Mesothelial cell of epicardium (in vitro differentiated cells): ENCODE measurements at regions not wholly inside any gene's neighbourhood (a gene's known extent, or its start where the extent isn't known, plus 50 kb on each side); places are given as distances from the start of the nearest gene placed in this dataset.

Source experiments
- DNase-seq, 2 experiments: peaks; one replicate each; pipeline ENCODE4 v3.0.0; 2021; ENCODE audit warnings: low spot score in 2 of 2; ENCODE audit not compliant: unreplicated experiment in 2 of 2
- H3K27ac Mint-ChIP-seq: 2 replicates; pipeline ENCODE4 v1.8.0; 2021; ENCODE audit warnings: mixed read lengths
- H3K27me3 Mint-ChIP-seq: 2 replicates; pipeline ENCODE4 v1.8.0; 2021; ENCODE audit warnings: low read depth, mixed read lengths
- H3K36me3 Mint-ChIP-seq: 2 replicates; pipeline ENCODE4 v1.8.0; 2021; ENCODE audit warnings: mixed read lengths
- H3K4me1 Mint-ChIP-seq: 2 replicates; pipeline ENCODE4 v1.8.0; 2021; ENCODE audit warnings: mixed read lengths
- H3K4me3 Mint-ChIP-seq: 2 replicates; pipeline ENCODE4 v1.8.0; 2021; ENCODE audit warnings: mild to moderate bottlenecking, moderate library complexity, mixed read lengths
- H3K9me3 Mint-ChIP-seq: 2 replicates; pipeline ENCODE4 v1.8.0; 2021; ENCODE audit warnings: mixed read lengths
- CTCF ChIP-seq: fragments of 200-600 bp; sonication (generic); IDR thresholded peaks from one replicate; pipeline ENCODE4 v1.5.0; 2021; ENCODE audit warnings: antibody characterized with exemption; ENCODE audit not compliant: unreplicated experiment

GRCh38 chr13:37442996-37443395 lies 155.6 kb downstream of the POSTN start:
- H3K27me3 Mint-ChIP-seq: no peaks in the 10 kb centered on the region

DNA sequence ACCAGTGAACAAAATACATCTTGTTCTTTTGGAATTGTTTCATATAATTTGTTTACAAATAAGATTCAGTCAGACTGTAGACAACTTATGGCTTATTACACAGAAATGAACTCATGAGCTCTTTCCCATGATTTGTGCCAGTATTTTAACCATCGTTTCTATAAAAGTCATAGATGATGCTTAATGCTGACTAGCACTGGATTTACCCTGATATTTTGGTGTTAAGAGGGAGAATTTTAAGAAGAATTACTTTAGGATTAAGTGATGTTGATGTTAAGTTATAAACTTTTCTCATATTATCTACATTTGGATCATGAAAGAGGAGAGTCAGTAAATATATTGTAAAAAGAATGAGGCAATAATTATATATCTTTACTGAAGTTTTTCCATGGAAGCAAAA lies 162.7 kb downstream of the POSTN start:
- Mint-ChIP-seq H3K9me3 (peaks cover 25% of the 10 kb centered on the region), H3K36me3 (no peaks in the 10 kb centered on the region), H3K4me1 (peaks cover 3% of the 10 kb centered on the region), H3K4me3 (no peak overlapping the region), H3K27ac (no peak overlapping the region), H3K27me3 (no peaks in the 10 kb centered on the region)
- TF ChIP-seq CTCF: no peak
- no peak for DNase-seq

More at GRCh38 chr13:37442996-37443395, 155.6 kb downstream of the POSTN start:
- Mint-ChIP-seq H3K27ac (no peak overlapping the region), H3K9me3 (peaks cover 17% of the 10 kb centered on the region), H3K4me1 (no peaks in the 10 kb centered on the region), H3K36me3 (no peaks in the 10 kb centered on the region), H3K4me3 (no peak overlapping the region)
- TF ChIP-seq CTCF: no peak
- DNase-seq: no peak

DNA sequence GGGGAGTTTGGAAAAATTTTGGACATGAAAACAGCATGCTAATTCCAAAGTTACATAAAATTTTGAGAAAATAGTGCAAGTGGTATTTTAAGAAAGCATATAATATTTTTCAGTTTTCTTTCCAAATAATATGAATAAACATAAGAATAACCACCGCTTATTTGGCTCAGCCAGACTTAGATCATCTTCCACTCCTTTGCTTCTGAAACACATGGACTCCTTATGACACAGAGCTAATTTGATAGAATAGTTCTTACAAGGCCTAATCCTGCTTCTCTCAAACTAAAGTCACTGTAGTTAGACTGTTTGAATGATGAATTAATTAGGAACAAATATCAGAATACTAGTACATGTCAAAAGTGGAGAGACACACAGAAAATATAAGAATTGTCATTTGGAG lies 165.5 kb downstream of the POSTN start:
- no peak overlapping the region for H3K27ac Mint-ChIP-seq
- H3K4me3 Mint-ChIP-seq: no peak overlapping the region
- H3K36me3 Mint-ChIP-seq: no peaks in the 10 kb centered on the region
- peaks cover 3% of the 10 kb centered on the region for H3K4me1 Mint-ChIP-seq
- H3K27me3 Mint-ChIP-seq: no peaks in the 10 kb centered on the region
- H3K9me3 Mint-ChIP-seq: peaks cover 24% of the 10 kb centered on the region
- no peak for DNase-seq
- TF ChIP-seq CTCF: no peak

DNA sequence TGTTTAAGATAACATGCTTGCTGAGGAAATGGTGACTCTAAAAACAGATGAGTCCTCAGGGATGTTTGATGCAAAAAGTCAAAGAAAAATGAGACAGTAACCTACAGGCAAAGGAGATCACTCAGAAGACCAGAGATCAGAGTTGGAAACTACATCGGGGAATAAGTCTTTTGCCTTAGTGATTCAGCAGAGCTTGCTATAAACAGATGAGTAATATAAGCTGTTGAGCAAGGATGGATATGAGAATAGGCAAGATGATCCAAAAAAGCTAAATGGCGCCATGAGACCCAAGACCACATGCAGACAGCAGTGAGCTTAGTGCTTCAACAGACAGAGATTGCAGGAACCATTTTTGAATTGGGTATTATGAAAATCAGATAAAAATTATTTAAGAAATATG lies 168.6 kb downstream of the POSTN start:
- TF ChIP-seq CTCF: no peak
- H3K27ac Mint-ChIP-seq: no peak overlapping the region
- H3K9me3 Mint-ChIP-seq: peaks cover 21% of the 10 kb centered on the region
- H3K36me3 Mint-ChIP-seq: no peaks in the 10 kb centered on the region
- H3K4me3 Mint-ChIP-seq: no peak overlapping the region
- no peaks in the 10 kb centered on the region for H3K4me1 Mint-ChIP-seq
- H3K27me3 Mint-ChIP-seq: no peaks in the 10 kb centered on the region
- DNase-seq: no peak

DNA sequence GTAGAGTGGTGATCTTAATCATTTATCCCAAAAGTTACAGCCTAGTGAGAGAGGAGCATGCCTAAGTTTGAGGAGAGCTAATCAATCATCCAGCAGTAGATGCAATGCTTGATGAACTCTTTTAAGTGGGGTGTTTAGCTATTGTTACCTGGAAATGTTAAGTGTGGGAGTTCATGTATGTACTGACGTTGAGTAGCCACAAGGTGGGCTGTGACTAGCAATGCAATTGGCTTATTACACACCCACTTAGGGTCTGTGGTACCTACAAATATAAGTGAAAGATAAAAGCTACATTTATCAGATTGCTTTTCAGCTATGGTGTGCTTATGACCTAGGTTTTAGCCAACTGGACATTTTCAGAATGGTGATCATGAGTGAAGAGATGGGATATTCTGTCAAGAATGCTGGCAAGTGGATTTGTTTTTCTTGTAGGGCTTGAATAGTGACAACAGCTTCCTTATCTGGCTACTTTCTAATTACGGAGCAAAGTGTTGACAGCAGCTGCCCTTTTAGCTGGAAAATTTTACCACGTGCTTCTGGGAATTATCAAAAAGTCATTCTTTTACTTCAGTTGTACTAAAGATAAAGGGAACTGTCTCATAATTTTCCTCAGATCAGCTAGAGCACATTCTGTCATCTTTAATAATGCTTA lies 170.6 kb downstream of the POSTN start:
- no peak for DNase-seq
- Mint-ChIP-seq H3K4me3 (no peak overlapping the region), H3K4me1 (no peaks in the 10 kb centered on the region), H3K9me3 (peaks cover 25% of the 10 kb centered on the region), H3K27ac (no peak overlapping the region), H3K36me3 (no peaks in the 10 kb centered on the region), H3K27me3 (no peaks in the 10 kb centered on the region)
- no peak for TF ChIP-seq CTCF

DNA sequence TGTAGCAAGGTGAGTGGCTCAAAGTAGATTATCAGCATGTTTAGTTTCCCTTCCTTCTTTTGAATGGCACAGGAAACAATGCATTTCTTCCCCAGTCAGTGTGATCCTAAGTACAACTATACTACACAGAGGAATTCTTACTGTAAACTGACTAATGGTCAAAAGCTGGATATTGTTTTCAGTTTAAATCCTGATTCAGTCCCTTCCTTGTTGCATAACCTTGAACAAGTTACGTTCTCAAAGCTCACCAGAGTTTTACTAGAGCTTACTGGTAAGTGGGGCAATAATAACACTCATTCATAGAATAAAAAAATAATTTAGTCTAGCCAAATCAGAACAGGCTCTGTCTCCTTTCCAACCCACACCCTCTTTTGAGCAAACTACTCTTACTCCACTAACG lies 180.1 kb downstream of the POSTN start:
- H3K4me1 Mint-ChIP-seq: peaks cover 38% of the 10 kb centered on the region
- peaks cover 6% of the 10 kb centered on the region for H3K9me3 Mint-ChIP-seq

More for the DNA sequence above, 180.1 kb downstream of the POSTN start:
- Mint-ChIP-seq H3K4me3 (no peak overlapping the region), H3K27me3 (no peaks in the 10 kb centered on the region), H3K36me3 (no peaks in the 10 kb centered on the region), H3K27ac (no peak overlapping the region)
- DNase-seq: no peak
- TF ChIP-seq CTCF: no peak
